DOHH2 (cell line): ENCODE measurements at regions not wholly inside any gene's neighbourhood (a gene's known extent, or its start where the extent isn't known, plus 50 kb on each side); places are given as distances from the start of the nearest gene placed in this dataset.
"Not testable (repeated sequence)": the region's sequence is repeated elsewhere in the genome, so short reads cannot be mapped to it uniquely, and the experiment has no call there.

Experiments used
- H3F3A ChIP-seq: fragments of 200-600 bp; sonication (generic), shearing (Covaris generic); 2 replicates; pipeline ENCODE4 v1.6.0; 2016; ENCODE audit warnings: antibody characterized with exemption, mild to moderate bottlenecking; ENCODE audit not compliant: control insufficient read depth, insufficient read depth
- H3K27ac ChIP-seq: fragments of 200-600 bp; sonication (generic); 2 replicates; pipeline ENCODE4 v1.5.1; 2014; ENCODE audit warnings: low read depth, mild to moderate bottlenecking, low read length, moderate library complexity
- H3K27me3 ChIP-seq: fragments of 200-600 bp; sonication (generic); 2 replicates; pipeline ENCODE4 v1.6.1; 2014; ENCODE audit warnings: mild to moderate bottlenecking, low read length, mixed read lengths; ENCODE audit not compliant: control insufficient read depth
- H3K36me3 ChIP-seq: fragments of 200-600 bp; sonication (generic); 2 replicates; pipeline ENCODE4 v1.6.1; 2014; ENCODE audit warnings: mild to moderate bottlenecking, low read length, moderate library complexity, mixed read lengths; ENCODE audit not compliant: control insufficient read depth
- H3K4me1 ChIP-seq: fragments of 200-600 bp; sonication (generic); 2 replicates; pipeline ENCODE4 v1.6.1; 2014; ENCODE audit warnings: mild to moderate bottlenecking, low read length, mixed read lengths; ENCODE audit not compliant: control insufficient read depth
- H3K4me2 ChIP-seq: fragments of 200-600 bp; sonication (generic); 2 replicates; pipeline ENCODE4 v1.6.0; 2014; ENCODE audit warnings: mild to moderate bottlenecking, low read length, moderate library complexity
- H3K4me3 ChIP-seq: fragments of 200-600 bp; sonication (generic); 2 replicates; pipeline ENCODE4 v1.5.1; 2014; ENCODE audit warnings: mild to moderate bottlenecking, low read length, mixed read lengths
- H3K79me2 ChIP-seq: fragments of 200-600 bp; sonication (generic); 2 replicates; pipeline ENCODE4 v1.6.1; 2014; ENCODE audit warnings: mild to moderate bottlenecking, low read length, mixed read lengths; ENCODE audit not compliant: control insufficient read depth
- H3K9me2 ChIP-seq: fragments of 200-600 bp; sonication (generic); replicated peaks from 2 replicates; pipeline ENCODE4 v1.6.1; 2014; ENCODE audit warnings: mild to moderate bottlenecking, low read length, mixed read lengths; ENCODE audit not compliant: control insufficient read depth
- H3K9me3 ChIP-seq: fragments of 200-600 bp; sonication (generic); 2 replicates; pipeline ENCODE4 v1.6.1; 2014; ENCODE audit warnings: antibody characterized with exemption, low read length, mixed read lengths; ENCODE audit not compliant: control insufficient read depth, insufficient read depth
- H4K20me1 ChIP-seq: fragments of 200-600 bp; sonication (generic); 2 replicates; pipeline ENCODE4 v1.6.0; 2014; ENCODE audit warnings: low read depth, mild to moderate bottlenecking, antibody characterized with exemption, low read length, moderate library complexity; ENCODE audit not compliant: control insufficient read depth, insufficient read depth
- CTCF ChIP-seq: fragments of 200-600 bp; sonication (generic); IDR thresholded peaks from one replicate; pipeline ENCODE4 v1.5.1; 2014; ENCODE audit warnings: antibody characterized with exemption, mild to moderate bottlenecking, low read depth, low read length; ENCODE audit not compliant: poor library complexity, severe bottlenecking
- EZH2phosphoT487 ChIP-seq: fragments of 200-600 bp; sonication (generic); IDR thresholded peaks from 2 replicates; pipeline ENCODE4 v1.6.1; 2017; ENCODE audit warnings: borderline replicate concordance, mild to moderate bottlenecking, antibody characterized with exemption, low read length, moderate library complexity, mixed read lengths

GRCh38 chr1:105591681-105592080 is 1464.8 kb upstream of the PRMT6 start:
- TF ChIP-seq EZH2phosphoT487 (no peak), CTCF (no peak)
- H4K20me1 ChIP-seq = no peaks in the 10 kb centered on the region
- no peaks in the 10 kb centered on the region for H3K9me2 ChIP-seq
- H3K4me2 ChIP-seq = no peak overlapping the region
- H3K79me2 ChIP-seq = no peaks in the 10 kb centered on the region
- no peaks in the 10 kb centered on the region for H3K36me3 ChIP-seq
- no peak overlapping the region for H3K4me3 ChIP-seq
- H3K27ac ChIP-seq = no peak overlapping the region
- H3F3A ChIP-seq = no peaks in the 10 kb centered on the region
- H3K9me3 ChIP-seq = no peaks in the 10 kb centered on the region
- H3K4me1 ChIP-seq = no peaks in the 10 kb centered on the region
- H3K27me3 ChIP-seq = no peaks in the 10 kb centered on the region

GRCh38 chr1:105608713-105609112 is 1447.8 kb upstream of the PRMT6 start:
- H3K4me2 ChIP-seq = no peak overlapping the region
- no peak overlapping the region for H3K4me3 ChIP-seq
- TF ChIP-seq CTCF (no peak), EZH2phosphoT487 (no peak)
- no peaks in the 10 kb centered on the region for H3K4me1 ChIP-seq
- no peaks in the 10 kb centered on the region for H3F3A ChIP-seq
- H3K27me3 ChIP-seq = no peaks in the 10 kb centered on the region
- H3K9me2 ChIP-seq = no peaks in the 10 kb centered on the region
- H3K9me3 ChIP-seq = no peaks in the 10 kb centered on the region
- no peak overlapping the region for H3K27ac ChIP-seq
- no peaks in the 10 kb centered on the region for H4K20me1 ChIP-seq
- H3K79me2 ChIP-seq = no peaks in the 10 kb centered on the region
- no peaks in the 10 kb centered on the region for H3K36me3 ChIP-seq

- Histone ChIP-seq H3K9me2 (no peaks in the 10 kb centered on the region), H3K36me3 (no peaks in the 10 kb centered on the region), H3K4me2 (no peak overlapping the region), H4K20me1 (no peaks in the 10 kb centered on the region), H3K4me1 (no peaks in the 10 kb centered on the region), H3K27ac (no peak overlapping the region), H3K79me2 (no peaks in the 10 kb centered on the region), H3K9me3 (no peaks in the 10 kb centered on the region), H3F3A (no peaks in the 10 kb centered on the region), H3K27me3 (no peaks in the 10 kb centered on the region), H3K4me3 (no peak overlapping the region)
- no peak for TF ChIP-seq CTCF
- no peak for TF ChIP-seq EZH2phosphoT487
Observed at GRCh38 chr1:105626276-105626987, 1430.0 kb upstream of the PRMT6 start.

- not testable (repeated sequence) for H3K4me1 ChIP-seq, H3K79me2 ChIP-seq, H4K20me1 ChIP-seq, H3K27me3 ChIP-seq, H3K9me3 ChIP-seq, H3K4me3 ChIP-seq, H3K36me3 ChIP-seq, H3K27ac ChIP-seq, H3K9me2 ChIP-seq, H3K4me2 ChIP-seq, H3F3A ChIP-seq
Observed at GRCh38 chr1:105631153-105631744, 1425.2 kb upstream of the PRMT6 start.
